ENCODE measurements at regions not wholly inside any gene's neighbourhood (a gene's known extent, or its start where the extent isn't known, plus 50 kb on each side); places are given as distances from the start of the nearest gene placed in this dataset.

DNA sequence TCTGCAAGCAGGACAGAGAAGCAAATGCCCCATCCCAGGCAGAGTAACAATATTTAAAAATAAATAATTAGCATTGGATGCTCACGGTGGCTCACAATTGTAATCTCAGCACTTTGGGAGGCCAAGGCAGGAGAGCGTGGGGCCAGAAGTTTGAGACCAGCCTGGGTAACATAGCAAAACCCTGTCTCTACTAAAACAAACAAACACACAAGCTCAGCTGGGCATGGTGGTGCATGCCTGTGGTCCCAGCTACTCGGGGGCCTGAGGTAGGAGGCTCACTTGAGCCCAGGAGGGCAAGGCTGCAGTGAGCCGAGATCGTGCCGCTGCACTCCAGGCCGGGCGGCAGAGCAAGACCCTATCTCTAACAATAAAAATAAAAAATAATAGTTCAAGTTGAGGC lies 74.7 kb upstream of the NCOR2 start:
- no peak overlapping the region for H3K27ac Mint-ChIP-seq

DNA sequence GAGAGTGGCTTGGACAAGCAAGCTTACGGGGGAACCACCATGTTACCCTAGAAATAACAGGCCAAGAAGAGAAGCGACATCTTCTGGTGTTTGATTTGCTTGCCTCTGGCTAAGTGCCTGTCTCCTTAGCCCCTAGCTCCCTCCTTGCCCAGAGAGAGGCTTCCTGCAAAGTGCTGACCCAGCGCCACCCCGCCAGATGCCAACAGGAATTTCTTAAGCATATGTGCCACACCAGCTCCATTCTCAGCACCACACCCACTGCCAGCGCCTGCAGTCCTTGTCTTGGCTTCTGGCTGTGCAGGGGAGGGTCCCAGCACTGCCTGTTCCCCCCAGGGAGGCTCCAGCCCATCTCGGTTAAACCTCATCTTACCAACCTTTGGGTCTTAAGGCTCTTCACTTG lies 74.2 kb upstream of the NCOR2 start:
- TF ChIP-seq, protein P1, sequence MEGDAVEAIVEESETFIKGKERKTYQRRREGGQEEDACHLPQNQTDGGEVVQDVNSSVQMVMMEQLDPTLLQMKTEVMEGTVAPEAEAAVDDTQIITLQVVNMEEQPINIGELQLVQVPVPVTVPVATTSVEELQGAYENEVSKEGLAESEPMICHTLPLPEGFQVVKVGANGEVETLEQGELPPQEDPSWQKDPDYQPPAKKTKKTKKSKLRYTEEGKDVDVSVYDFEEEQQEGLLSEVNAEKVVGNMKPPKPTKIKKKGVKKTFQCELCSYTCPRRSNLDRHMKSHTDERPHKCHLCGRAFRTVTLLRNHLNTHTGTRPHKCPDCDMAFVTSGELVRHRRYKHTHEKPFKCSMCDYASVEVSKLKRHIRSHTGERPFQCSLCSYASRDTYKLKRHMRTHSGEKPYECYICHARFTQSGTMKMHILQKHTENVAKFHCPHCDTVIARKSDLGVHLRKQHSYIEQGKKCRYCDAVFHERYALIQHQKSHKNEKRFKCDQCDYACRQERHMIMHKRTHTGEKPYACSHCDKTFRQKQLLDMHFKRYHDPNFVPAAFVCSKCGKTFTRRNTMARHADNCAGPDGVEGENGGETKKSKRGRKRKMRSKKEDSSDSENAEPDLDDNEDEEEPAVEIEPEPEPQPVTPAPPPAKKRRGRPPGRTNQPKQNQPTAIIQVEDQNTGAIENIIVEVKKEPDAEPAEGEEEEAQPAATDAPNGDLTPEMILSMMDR (conservative IDR thresholded peaks at IDR 0.05) = no peak
- peaks cover 5% of the 10 kb centered on the region for H3K4me1 Mint-ChIP-seq
- peaks cover 6% of the 10 kb centered on the region for H3K27me3 Mint-ChIP-seq (ENCODE audit: insufficient read depth)
- H3K27me3 ChIP-seq (ENCODE audit: control insufficient read depth, insufficient read depth, low read length, poor library complexity, severe bottlenecking) = no peaks in the 10 kb centered on the region
- no peaks in the 10 kb centered on the region for H3K4me1 ChIP-seq (ENCODE audit: control insufficient read depth, insufficient read depth, low read length)
- H3K9me3 Mint-ChIP-seq = no peaks in the 10 kb centered on the region
- H3K9me3 ChIP-seq (ENCODE audit: control insufficient read depth, low read length) = no peaks in the 10 kb centered on the region
- H3K27ac Mint-ChIP-seq = no peak overlapping the region
- no peak overlapping the region for H3K4me3 ChIP-seq (ENCODE audit: low read length)
- no peak overlapping the region for H3K27ac ChIP-seq (ENCODE audit: low read depth, low read length)
- H3K4me3 Mint-ChIP-seq = no peak overlapping the region
- H3K36me3 ChIP-seq (ENCODE audit: control insufficient read depth, insufficient read depth, low read length) = no peaks in the 10 kb centered on the region
- WGBS, 2 experiments (ENCODE audit: insufficient coverage in 1 of 2, insufficient read length in 1 of 2) = 83 to 100% methylated on average over 1 to 6 of the region's 6 CpGs
- DNase-seq = no peak
- H3K9ac ChIP-seq (ENCODE audit: extremely low read depth, low read length, poor library complexity, severe bottlenecking) = no peak overlapping the region
- H3K36me3 Mint-ChIP-seq (ENCODE audit: low read depth) = no peaks in the 10 kb centered on the region

More for the DNA sequence above, 74.7 kb upstream of the NCOR2 start:
- Histone ChIP-seq H3K9ac (ENCODE audit: extremely low read depth, low read length, poor library complexity, severe bottlenecking) (no peak overlapping the region), H3K4me1 (ENCODE audit: control insufficient read depth, insufficient read depth, low read length) (no peaks in the 10 kb centered on the region), H3K27ac (ENCODE audit: low read depth, low read length) (no peak overlapping the region), H3K36me3 (ENCODE audit: control insufficient read depth, insufficient read depth, low read length) (no peaks in the 10 kb centered on the region), H3K27me3 (ENCODE audit: control insufficient read depth, insufficient read depth, low read length, poor library complexity, severe bottlenecking) (no peaks in the 10 kb centered on the region), H3K9me3 (ENCODE audit: control insufficient read depth, low read length) (no peaks in the 10 kb centered on the region), H3K4me3 (ENCODE audit: low read length) (no peak overlapping the region)
- Mint-ChIP-seq H3K36me3 (ENCODE audit: low read depth) (no peaks in the 10 kb centered on the region), H3K4me3 (no peak overlapping the region), H3K4me1 (peaks cover 5% of the 10 kb centered on the region), H3K9me3 (no peaks in the 10 kb centered on the region), H3K27me3 (ENCODE audit: insufficient read depth) (peaks cover 6% of the 10 kb centered on the region)
- DNase-seq = no peak
- 71 to 94% methylated on average over 2 to 8 of the region's 8 CpGs for WGBS, 2 experiments (ENCODE audit: insufficient coverage in 1 of 2, insufficient read length in 1 of 2)
- TF ChIP-seq, protein P1 (conservative IDR thresholded peaks at IDR 0.05) = no peak

DNA sequence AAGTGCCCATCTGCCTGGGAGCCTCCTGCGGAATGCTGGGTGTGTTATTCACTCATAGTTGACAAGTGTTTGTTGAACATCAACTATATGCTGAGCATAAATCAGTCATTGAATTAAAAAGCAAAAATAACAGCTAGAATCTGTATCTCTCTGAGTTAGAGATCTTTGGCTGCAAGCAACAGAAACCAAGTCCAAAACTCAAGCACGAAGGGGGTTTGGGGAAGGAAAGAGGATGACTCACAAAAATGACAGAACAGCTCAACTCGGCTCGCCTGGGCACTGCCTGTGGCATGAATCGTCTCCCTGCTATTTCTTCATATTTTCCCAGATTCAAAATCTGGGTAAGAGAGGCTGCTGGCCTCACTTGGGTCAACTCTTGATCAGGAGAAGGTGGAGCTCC lies 72.6 kb upstream of the NCOR2 start:
- TF ChIP-seq, protein P1 (conservative IDR thresholded peaks at IDR 0.05) = no peak
- no peaks in the 10 kb centered on the region for H3K9me3 ChIP-seq (ENCODE audit: control insufficient read depth, low read length)
- H3K4me1 ChIP-seq (ENCODE audit: control insufficient read depth, insufficient read depth, low read length) = no peaks in the 10 kb centered on the region
- H3K36me3 ChIP-seq (ENCODE audit: control insufficient read depth, insufficient read depth, low read length) = no peaks in the 10 kb centered on the region
- Mint-ChIP-seq H3K36me3 (ENCODE audit: low read depth) (no peaks in the 10 kb centered on the region), H3K27ac (no peak overlapping the region), H3K27me3 (ENCODE audit: insufficient read depth) (peaks cover 3% of the 10 kb centered on the region), H3K4me1 (peaks cover 4% of the 10 kb centered on the region), H3K9me3 (no peaks in the 10 kb centered on the region), H3K4me3 (no peak overlapping the region)
- H3K9ac ChIP-seq (ENCODE audit: extremely low read depth, low read length, poor library complexity, severe bottlenecking) = no peak overlapping the region
- no peak overlapping the region for H3K4me3 ChIP-seq (ENCODE audit: low read length)
- no peak for DNase-seq
- no peaks in the 10 kb centered on the region for H3K27me3 ChIP-seq (ENCODE audit: control insufficient read depth, insufficient read depth, low read length, poor library complexity, severe bottlenecking)
- H3K27ac ChIP-seq (ENCODE audit: low read depth, low read length) = no peak overlapping the region
- WGBS, 2 experiments (ENCODE audit: insufficient coverage in 1 of 2, insufficient read length in 1 of 2) = 92 to 93% methylated on average over 5 of the region's 5 CpGs

Measured in endodermal cell (in vitro differentiated cells).